ENCODE measurements at regions not wholly inside any gene's neighbourhood (a gene's known extent, or its start where the extent isn't known, plus 50 kb on each side); places are given as distances from the start of the nearest gene placed in this dataset.
"Not testable (repeated sequence)": the region's sequence is repeated elsewhere in the genome, so short reads cannot be mapped to it uniquely, and the experiment has no call there.

GRCh38 chr6:164087211-164087610, 672.7 kb downstream of the QKI start:
- DNase-seq (ENCODE audit: low read depth) = no peak
- H3K4me3 ChIP-seq (replicated peaks; ENCODE audit: low read depth, low read length) = no peak overlapping the region
- no peak for TF ChIP-seq CTCF (IDR thresholded peaks at IDR 0.05; ENCODE audit: low read length, missing control alignments)

DNA sequence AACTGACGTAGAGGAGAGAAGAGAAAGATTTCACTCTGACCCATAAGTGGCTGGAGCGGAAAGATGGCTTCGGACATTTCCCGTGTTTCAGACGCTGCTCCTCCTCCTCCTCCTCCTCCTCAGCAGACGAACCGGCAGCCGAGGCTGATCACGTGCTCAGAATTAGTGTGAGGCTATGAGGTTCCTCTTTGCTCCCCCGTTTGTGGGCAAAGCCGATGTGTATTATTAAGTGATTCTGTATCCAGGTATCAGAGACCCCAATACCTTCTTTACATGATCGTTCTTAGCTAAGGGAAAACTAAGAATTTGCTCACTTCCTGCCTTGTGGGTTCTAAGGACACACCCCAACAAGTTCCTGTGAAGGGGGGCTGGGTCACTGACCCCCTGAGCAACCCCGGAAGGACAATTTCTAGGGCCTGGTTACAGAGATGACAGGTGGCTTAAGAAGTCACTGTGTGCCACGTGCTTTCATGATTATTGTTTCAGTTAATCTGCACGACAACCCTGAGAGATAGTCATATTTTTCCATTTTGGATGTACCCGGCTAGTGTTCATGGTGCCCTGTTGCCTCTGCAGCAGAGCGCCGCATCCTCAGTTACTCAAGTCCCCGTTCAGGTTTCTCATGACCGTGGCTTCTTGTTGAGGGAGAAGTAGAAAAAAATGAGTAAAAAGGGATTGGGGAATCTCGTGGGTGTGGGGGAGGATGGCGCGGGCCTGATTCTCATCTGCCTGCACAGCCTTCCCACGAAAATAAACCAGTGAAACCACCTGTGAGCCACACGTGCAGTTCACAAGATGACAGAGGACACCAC, 671.8 kb downstream of the QKI start:
- no peak for TF ChIP-seq CTCF (IDR thresholded peaks at IDR 0.05; ENCODE audit: low read length, missing control alignments)
- H3K4me3 ChIP-seq (replicated peaks; ENCODE audit: low read depth, low read length) = no peak overlapping the region
- no peak for DNase-seq (ENCODE audit: low read depth)

DNA sequence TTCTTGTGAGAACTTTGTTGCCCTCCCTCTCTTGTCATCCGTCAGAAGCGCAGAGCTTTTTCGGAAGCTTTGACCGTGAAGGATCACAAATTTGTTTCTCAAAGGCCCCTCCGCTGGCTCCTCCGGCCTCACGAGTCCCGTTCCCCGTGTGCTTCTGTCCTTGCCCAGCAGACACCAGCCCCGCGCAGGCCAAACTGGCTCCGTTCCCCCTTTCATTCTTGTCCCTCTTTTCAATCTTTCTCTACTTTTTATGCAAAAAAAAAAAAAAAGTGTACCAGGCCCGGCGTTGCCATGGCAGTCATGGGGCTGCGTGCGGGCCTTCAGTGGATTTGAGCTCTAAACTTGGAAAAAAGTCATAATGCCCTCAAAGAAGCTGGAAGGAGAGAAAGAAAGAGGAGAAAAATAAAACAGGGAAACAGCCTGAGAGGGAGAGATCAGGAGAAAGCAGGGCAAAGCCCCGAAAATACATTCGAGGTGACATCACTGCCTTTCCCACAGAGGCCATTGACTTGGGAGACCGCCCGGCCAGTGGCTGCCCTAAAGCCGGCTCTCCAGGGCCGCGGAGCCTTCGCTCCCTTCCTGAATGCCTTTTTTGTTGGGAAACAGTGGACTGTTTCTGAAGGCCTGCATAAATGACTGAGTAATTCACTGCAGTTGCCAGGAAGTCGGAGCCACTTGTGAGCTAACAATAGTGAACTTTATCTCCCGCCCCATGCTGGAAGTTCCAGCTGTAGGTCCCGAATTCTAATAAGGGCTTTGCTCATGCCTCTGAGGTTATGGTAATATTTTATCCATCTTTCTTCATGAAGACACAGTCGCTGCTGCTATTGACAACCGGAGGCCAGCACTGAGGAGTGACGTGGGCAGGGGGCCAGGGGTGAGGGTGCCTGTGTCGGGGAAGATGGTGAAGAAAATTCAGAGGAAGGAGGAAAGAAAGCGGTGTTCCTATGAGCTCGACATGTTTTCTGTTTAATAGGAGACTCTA, 670.9 kb downstream of the QKI start:
- peak; percentile 96 for DNase-seq (ENCODE audit: low read depth)
- H3K4me3 ChIP-seq (replicated peaks; ENCODE audit: low read depth, low read length) = no peak overlapping the region
- no peak for TF ChIP-seq CTCF (IDR thresholded peaks at IDR 0.05; ENCODE audit: low read length, missing control alignments)

GRCh38 chr6:164079275-164079600, 664.7 kb downstream of the QKI start:
- no peak for TF ChIP-seq CTCF (IDR thresholded peaks at IDR 0.05; ENCODE audit: low read length, missing control alignments)
- no peak for DNase-seq (ENCODE audit: low read depth)
- H3K4me3 ChIP-seq (replicated peaks; ENCODE audit: low read depth, low read length) = no peak overlapping the region

- no peak overlapping the region for H3K4me3 ChIP-seq (replicated peaks; ENCODE audit: low read depth, low read length)
- TF ChIP-seq CTCF (IDR thresholded peaks at IDR 0.05; ENCODE audit: low read length, missing control alignments) = no peak
- peak; percentile 10 for DNase-seq (ENCODE audit: low read depth)
Observed at GRCh38 chr6:164078532-164079274, 664.2 kb downstream of the QKI start.

GRCh38 chr6:164076818-164077532, 662.5 kb downstream of the QKI start:
- not testable (repeated sequence) for H3K4me3 ChIP-seq (replicated peaks; ENCODE audit: low read depth, low read length)

More at GRCh38 chr6:164076818-164077532, 662.5 kb downstream of the QKI start:
- not testable (repeated sequence) for DNase-seq (ENCODE audit: low read depth)
